H1 (cell line): ENCODE measurements at regions not wholly inside any gene's neighbourhood (a gene's known extent, or its start where the extent isn't known, plus 50 kb on each side); places are given as distances from the start of the nearest gene placed in this dataset.

ENCODE experiments used
- CTCF ChIA-PET: fragments of 300-600 bp; sonication (Branson Sonifier 250); formaldehyde crosslinking; loops from one replicate; lab custom pipeline; 2021; ENCODE audit not compliant: partially characterized antibody; lab: Charles Lee
- POLR2A ChIA-PET: fragments of 300-600 bp; sonication (Branson Sonifier 250); formaldehyde crosslinking; loops from one replicate; lab custom pipeline; 2021; ENCODE audit warnings: inconsistent platforms; ENCODE audit not compliant: partially characterized antibody; lab: Charles Lee
- DNase-seq, 2 experiments: peaks; one replicate each; pipeline versions ENCODE4 v3.0.0 to v3.0.0-alpha.2; 2010 to 2022; ENCODE audit warnings: low spot score in 2 of 2, low read depth in 1 of 2, mixed read lengths in 1 of 2
- FAIRE-seq: peaks from 2 replicates; lab custom pipeline; 2011; peaks lifted over from hg19 to GRCh38; lab: Jason Lieb, UNC
- H2AFZ ChIP-seq: 2 replicates; pipeline ENCODE4 v1.8.1; 2012; ENCODE audit warnings: low read length, inconsistent platforms
- H2AK5ac ChIP-seq: 2 replicates; pipeline ENCODE4 v1.6.1; 2013; ENCODE audit warnings: low read depth, low read length
- H2BK120ac ChIP-seq: replicated peaks from 2 replicates; pipeline ENCODE3; 2013; ENCODE audit warnings: low read depth, low read length, inconsistent platforms
- H2BK12ac ChIP-seq: 2 replicates; pipeline ENCODE4 v1.6.1; 2013; ENCODE audit warnings: low read depth, low read length
- H2BK15ac ChIP-seq: 2 replicates; pipeline ENCODE4 v1.6.1; 2013; ENCODE audit warnings: low read length
- H2BK20ac ChIP-seq: 2 replicates; pipeline ENCODE4 v1.6.1; 2013; ENCODE audit warnings: low read length
- H2BK5ac ChIP-seq: 2 replicates; pipeline ENCODE4 v1.6.1; 2013; ENCODE audit warnings: low read depth, low read length
- H3K14ac ChIP-seq: 2 replicates; pipeline ENCODE4 v1.6.1; 2013; ENCODE audit warnings: inconsistent platforms; ENCODE audit not compliant: insufficient read length
- H3K18ac ChIP-seq: 2 replicates; pipeline ENCODE4 v1.6.1; 2013; ENCODE audit warnings: low read length; ENCODE audit errors: extremely low read depth
- H3K23ac ChIP-seq: 2 replicates; pipeline ENCODE4 v1.6.1; 2013; ENCODE audit warnings: inconsistent platforms; ENCODE audit not compliant: insufficient read length
- H3K23me2 ChIP-seq: 2 replicates; pipeline ENCODE4 v1.6.1; 2013; ENCODE audit warnings: low read depth, low read length
- H3K27ac ChIP-seq: 2 replicates; pipeline ENCODE4 v1.6.1; 2011; ENCODE audit warnings: low read depth, low read length, inconsistent platforms
- H3K27me3 ChIP-seq, 4 experiments: replicated peaks in 1 of 4; 1 replicate in 1 of 4; 2 replicates in 3 of 4; pipeline versions ENCODE4 v1.6.1 to v1.8.1; 2011 to 2013; ENCODE audit warnings: low read length in 3 of 4, mild to moderate bottlenecking in 3 of 4, inconsistent platforms in 2 of 4, mixed read lengths in 2 of 4, moderate library complexity in 1 of 4; ENCODE audit not compliant: control insufficient read depth in 3 of 4, insufficient read depth in 3 of 4; ENCODE audit errors: extremely low read depth in 1 of 4
- H3K36me3 ChIP-seq, 4 experiments: 2 replicates each; pipeline versions ENCODE4 v1.6.1 to v1.8.1; 2011 to 2013; ENCODE audit warnings: mild to moderate bottlenecking in 4 of 4, low read length in 3 of 4, moderate library complexity in 2 of 4, control low read depth in 1 of 4, inconsistent platforms in 1 of 4; ENCODE audit not compliant: insufficient read depth in 4 of 4, control insufficient read depth in 2 of 4
- H3K4ac ChIP-seq: replicated peaks from 2 replicates; pipeline ENCODE3; 2013; ENCODE audit warnings: low read length, low read depth, mixed read lengths, inconsistent platforms; ENCODE audit not compliant: insufficient read length
- H3K4me1 ChIP-seq, 4 experiments: replicated peaks in 1 of 4; 1 replicate in 1 of 4; 2 replicates in 3 of 4; pipeline versions ENCODE4 v1.6.1 to v1.8.1; 2011 to 2013; ENCODE audit warnings: low read length in 3 of 4, inconsistent platforms in 2 of 4, mixed read lengths in 1 of 4; ENCODE audit not compliant: insufficient read depth in 4 of 4, control insufficient read depth in 3 of 4
- H3K4me2 ChIP-seq, 2 experiments: 2 replicates each; pipeline versions ENCODE4 v1.6.1 to v1.8.1; 2011 to 2013; ENCODE audit warnings: low read depth in 2 of 2, low read length in 2 of 2, control low read depth in 1 of 2, inconsistent platforms in 1 of 2, mild to moderate bottlenecking in 1 of 2; ENCODE audit not compliant: insufficient read depth in 1 of 2
- H3K4me3 ChIP-seq, 4 experiments: fragments of 200-600, 300-600 bp in 1 of 4; sonication (generic), shearing (Covaris generic), sonication (Bioruptor Twin) in 1 of 4; 2 replicates each; pipeline versions ENCODE4 v1.5.1 to v1.8.1; 2011 to 2016; ENCODE audit warnings: low read length in 4 of 4, low read depth in 3 of 4, control low read depth in 2 of 4, inconsistent platforms in 2 of 4, mild to moderate bottlenecking in 2 of 4, mixed read lengths in 1 of 4, moderate library complexity in 1 of 4; ENCODE audit not compliant: insufficient read depth in 2 of 4; ENCODE audit errors: extremely low read depth in 1 of 4
- H3K56ac ChIP-seq: replicated peaks from 2 replicates; pipeline ENCODE3; 2013; ENCODE audit warnings: low read depth, mild to moderate bottlenecking, mixed read lengths, low read length, inconsistent platforms; ENCODE audit not compliant: insufficient read length
- H3K79me1 ChIP-seq: 2 replicates; pipeline ENCODE4 v1.6.1; 2013; ENCODE audit warnings: low read depth, low read length, control low read depth
- H3K79me2 ChIP-seq, 2 experiments: 2 replicates each; pipeline versions ENCODE4 v1.6.1 to v1.8.1; 2012 to 2013; ENCODE audit warnings: low read length in 2 of 2, mild to moderate bottlenecking in 2 of 2, inconsistent platforms in 1 of 2; ENCODE audit not compliant: insufficient read depth in 2 of 2, control insufficient read depth in 1 of 2
- H3K9ac ChIP-seq, 4 experiments: replicated peaks in 1 of 4; 1 replicate in 1 of 4; 2 replicates in 3 of 4; pipeline versions ENCODE4 v1.6.1 to v1.8.1; 2011 to 2013; ENCODE audit warnings: low read depth in 3 of 4, low read length in 3 of 4, control low read depth in 2 of 4, mild to moderate bottlenecking in 2 of 4, moderate library complexity in 2 of 4, inconsistent platforms in 1 of 4; ENCODE audit errors: extremely low read depth in 1 of 4
- H3K9me3 ChIP-seq, 2 experiments: 2 replicates each; pipeline versions ENCODE4 v1.6.1 to v1.8.1; 2012 to 2013; ENCODE audit warnings: mild to moderate bottlenecking in 2 of 2, moderate library complexity in 2 of 2, control low read depth in 1 of 2, inconsistent platforms in 1 of 2, low read depth in 1 of 2, low read length in 1 of 2, mixed read lengths in 1 of 2; ENCODE audit not compliant: insufficient read depth in 2 of 2
- H4K20me1 ChIP-seq, 2 experiments: replicated peaks in 1 of 2; 2 replicates each; pipeline versions ENCODE3 to v1.8.1; 2011 to 2013; ENCODE audit warnings: inconsistent platforms in 2 of 2, low read length in 2 of 2, mild to moderate bottlenecking in 1 of 2; ENCODE audit not compliant: insufficient read depth in 2 of 2, control insufficient read depth in 1 of 2
- H4K5ac ChIP-seq: 2 replicates; pipeline ENCODE4 v1.6.1; 2013; ENCODE audit warnings: low read length, low read depth, mixed read lengths, inconsistent platforms; ENCODE audit not compliant: insufficient read length
- H4K8ac ChIP-seq: 2 replicates; pipeline ENCODE4 v1.8.0; 2013; ENCODE audit warnings: mild to moderate bottlenecking, moderate library complexity, low read length, inconsistent platforms; ENCODE audit not compliant: insufficient read depth; ENCODE audit errors: extremely low read depth
- H4K91ac ChIP-seq: replicated peaks from 2 replicates; pipeline ENCODE3; 2013; ENCODE audit warnings: low read length, mixed read lengths, inconsistent platforms; ENCODE audit not compliant: insufficient read length
- CHD1 ChIP-seq: IDR thresholded peaks from 2 replicates; pipeline ENCODE4 v1.6.1; 2012; ENCODE audit warnings: low read depth, low read length, improper control_type of control experiment
- CHD2 ChIP-seq: IDR thresholded peaks from 2 replicates; pipeline ENCODE4 v1.6.1; 2012; ENCODE audit warnings: low read length, improper control_type of control experiment
- CREB1 ChIP-seq: IDR thresholded peaks from 2 replicates; pipeline ENCODE4 v1.6.1; 2012; ENCODE audit warnings: inconsistent platforms
- EGR1 ChIP-seq: IDR thresholded peaks from 2 replicates; pipeline ENCODE4 v1.6.1; 2011; ENCODE audit warnings: low read depth, low read length, borderline replicate concordance
- SAP30 ChIP-seq: fragments of 300-600 bp; sonication (generic); IDR thresholded peaks from 2 replicates; pipeline ENCODE4 v1.7.1; 2012; ENCODE audit warnings: low read length, moderate library complexity, mild to moderate bottlenecking, inconsistent platforms; ENCODE audit not compliant: insufficient read depth, insufficient replicate concordance
- TCF12 ChIP-seq: IDR thresholded peaks from 2 replicates; pipeline ENCODE4 v1.6.1; 2011; ENCODE audit warnings: low read depth, mild to moderate bottlenecking, low read length
- WGBS, 2 experiments: shearing (Covaris generic) in 1 of 2; methylation state at CpG; one replicate each; pipeline versions ENCODE4 v1.1.6 to v1.1.7; 2013 to 2015; ENCODE audit warnings: low lambda C conversion rate in 2 of 2, mixed read lengths in 2 of 2, inconsistent platforms in 1 of 2, low coverage in 1 of 2, missing lambda C conversion rate in 1 of 2; ENCODE audit not compliant: insufficient replicate concordance in 2 of 2, insufficient coverage in 1 of 2, insufficient read length in 1 of 2; ENCODE audit errors: extremely low coverage in 1 of 2, missing lambda C conversion rate in 1 of 2; 5-methylcytosine and 5-hydroxymethylcytosine counted together
- TF ChIP-seq, protein P1 (sequence below): IDR thresholded peaks from 2 replicates; pipeline ENCODE4 v1.6.1; 2011; ENCODE audit warnings: low read length, improper control_type of control experiment
- TF ChIP-seq, protein P2 (sequence below): IDR thresholded peaks from 2 replicates; pipeline ENCODE4 v1.6.1; 2012; ENCODE audit warnings: inconsistent platforms

DNA sequence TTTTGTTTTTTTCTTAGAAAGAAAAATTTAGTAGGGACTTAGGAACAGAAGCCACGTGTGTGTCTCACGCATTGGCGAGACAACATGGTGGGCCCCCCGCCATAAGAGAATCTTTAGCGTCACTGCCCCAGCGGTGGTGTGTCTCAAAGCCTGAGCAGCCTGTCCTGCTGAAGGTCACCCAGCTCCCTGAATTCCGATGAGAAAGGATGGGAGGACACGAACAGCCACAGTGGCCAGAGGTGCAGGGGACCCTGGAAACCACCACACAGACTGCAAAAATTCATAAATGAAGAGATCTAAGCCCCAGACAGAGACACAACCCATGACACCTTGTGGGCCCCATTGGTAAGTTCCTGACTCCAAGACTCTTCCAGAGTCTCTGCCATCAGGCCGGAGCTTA, 266.1 kb upstream of the RAB6C start:
- Histone ChIP-seq H3K56ac (no peak overlapping the region), H2BK12ac (no peak overlapping the region), H3K18ac (no peak overlapping the region), H3K23me2 (no peaks in the 10 kb centered on the region), H3K4ac (no peak overlapping the region), H4K91ac (no peak overlapping the region), H3K36me3 (no peaks in the 10 kb centered on the region), H3K9me3 (no peaks in the 10 kb centered on the region), H2BK120ac (no peak overlapping the region), H3K4me3 (no peak overlapping the region), H3K79me1 (no peaks in the 10 kb centered on the region), H2AK5ac (no peak overlapping the region), H2AFZ (no peak overlapping the region), H3K27me3 (no peaks in the 10 kb centered on the region; a peak in 1 of 7 replicates), H2BK20ac (no peak overlapping the region), H2BK15ac (no peak overlapping the region), H4K20me1 (no peaks in the 10 kb centered on the region), H3K9ac (no peak overlapping the region), H4K8ac (no peak overlapping the region), H4K5ac (no peak overlapping the region), H2BK5ac (no peak overlapping the region), H3K4me1 (peaks cover 4 to 22% (median 13%) of the 10 kb centered on the region in 4 experiments), H3K23ac (no peak overlapping the region), H3K14ac (no peak overlapping the region), H3K4me2 (no peak overlapping the region), H3K79me2 (no peaks in the 10 kb centered on the region), H3K27ac (no peak overlapping the region)
- DNase-seq = no peak
- ChIA-PET POLR2A (no interaction called here), CTCF (interaction anchor here (1.5 to 3.6 kb wide), 2 partner anchors 31 to 35 kb away, joined by 5 to 11 read pairs; no protein-coding TSS in a partner anchor)
- no peak for FAIRE-seq
- 97% methylated on average over 9 of the region's 9 CpGs; no CpG with 5 or more reads in 1 of the 2 experiments for WGBS, 2 experiments
- TF ChIP-seq EGR1 = no peak
- no peak for TF ChIP-seq CHD2
- TF ChIP-seq, protein P1, sequence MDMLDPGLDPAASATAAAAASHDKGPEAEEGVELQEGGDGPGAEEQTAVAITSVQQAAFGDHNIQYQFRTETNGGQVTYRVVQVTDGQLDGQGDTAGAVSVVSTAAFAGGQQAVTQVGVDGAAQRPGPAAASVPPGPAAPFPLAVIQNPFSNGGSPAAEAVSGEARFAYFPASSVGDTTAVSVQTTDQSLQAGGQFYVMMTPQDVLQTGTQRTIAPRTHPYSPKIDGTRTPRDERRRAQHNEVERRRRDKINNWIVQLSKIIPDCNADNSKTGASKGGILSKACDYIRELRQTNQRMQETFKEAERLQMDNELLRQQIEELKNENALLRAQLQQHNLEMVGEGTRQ = no peak
- TF ChIP-seq TCF12 = no peak
- no peak for TF ChIP-seq CREB1
- TF ChIP-seq CHD1 = no peak
- TF ChIP-seq, protein P2, sequence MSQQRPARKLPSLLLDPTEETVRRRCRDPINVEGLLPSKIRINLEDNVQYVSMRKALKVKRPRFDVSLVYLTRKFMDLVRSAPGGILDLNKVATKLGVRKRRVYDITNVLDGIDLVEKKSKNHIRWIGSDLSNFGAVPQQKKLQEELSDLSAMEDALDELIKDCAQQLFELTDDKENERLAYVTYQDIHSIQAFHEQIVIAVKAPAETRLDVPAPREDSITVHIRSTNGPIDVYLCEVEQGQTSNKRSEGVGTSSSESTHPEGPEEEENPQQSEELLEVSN = no peak
- no peak for TF ChIP-seq SAP30
